Hematopoietic multipotent progenitor cell treated with erythropoietin and hydrocortisone succinate and interleukin-3 and kit ligand, for 8 days (in vitro differentiated cells): ENCODE measurements at regions not wholly inside any gene's neighbourhood (a gene's known extent, or its start where the extent isn't known, plus 50 kb on each side); places are given as distances from the start of the nearest gene placed in this dataset.

ENCODE experiments used
- DNase-seq: peaks from one replicate; pipeline ENCODE4 v3.0.0-alpha.2; 2015

DNA sequence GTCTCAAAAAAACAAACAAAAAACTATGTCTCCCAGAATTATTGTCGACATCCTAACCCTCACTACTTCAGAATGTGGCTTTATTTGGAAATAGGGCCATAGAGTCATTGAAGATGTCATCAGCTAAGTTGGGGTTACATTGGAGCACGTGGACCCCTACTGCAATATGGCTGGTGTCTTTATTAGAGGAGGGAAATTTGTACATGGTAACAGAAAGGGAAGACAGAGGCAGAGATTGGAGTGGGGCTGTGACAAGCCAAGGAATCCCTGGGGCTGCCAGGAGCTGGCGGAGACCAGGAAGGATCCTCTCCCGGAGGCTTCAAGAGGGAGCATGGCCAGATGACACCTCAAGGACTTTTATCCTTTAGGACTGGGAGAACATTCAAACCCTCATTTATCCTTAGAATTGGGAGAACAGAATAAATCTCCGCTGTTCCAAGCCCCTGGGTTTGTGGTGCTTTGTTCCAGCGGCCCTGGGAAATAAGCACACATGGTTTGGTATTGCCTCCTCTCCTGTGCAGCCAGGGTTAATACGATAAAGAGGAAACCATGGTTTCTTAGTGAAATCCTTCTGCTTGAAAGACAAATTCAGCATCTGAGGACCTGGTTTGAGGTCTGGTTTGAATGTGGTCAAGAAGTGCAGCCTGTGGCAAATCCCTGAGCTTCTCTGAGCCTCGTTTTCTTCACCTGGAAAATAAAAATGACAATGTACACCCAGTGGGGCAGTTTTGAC, 184.7 kb downstream of the MYCN start:
- DNase-seq: no peak

DNA sequence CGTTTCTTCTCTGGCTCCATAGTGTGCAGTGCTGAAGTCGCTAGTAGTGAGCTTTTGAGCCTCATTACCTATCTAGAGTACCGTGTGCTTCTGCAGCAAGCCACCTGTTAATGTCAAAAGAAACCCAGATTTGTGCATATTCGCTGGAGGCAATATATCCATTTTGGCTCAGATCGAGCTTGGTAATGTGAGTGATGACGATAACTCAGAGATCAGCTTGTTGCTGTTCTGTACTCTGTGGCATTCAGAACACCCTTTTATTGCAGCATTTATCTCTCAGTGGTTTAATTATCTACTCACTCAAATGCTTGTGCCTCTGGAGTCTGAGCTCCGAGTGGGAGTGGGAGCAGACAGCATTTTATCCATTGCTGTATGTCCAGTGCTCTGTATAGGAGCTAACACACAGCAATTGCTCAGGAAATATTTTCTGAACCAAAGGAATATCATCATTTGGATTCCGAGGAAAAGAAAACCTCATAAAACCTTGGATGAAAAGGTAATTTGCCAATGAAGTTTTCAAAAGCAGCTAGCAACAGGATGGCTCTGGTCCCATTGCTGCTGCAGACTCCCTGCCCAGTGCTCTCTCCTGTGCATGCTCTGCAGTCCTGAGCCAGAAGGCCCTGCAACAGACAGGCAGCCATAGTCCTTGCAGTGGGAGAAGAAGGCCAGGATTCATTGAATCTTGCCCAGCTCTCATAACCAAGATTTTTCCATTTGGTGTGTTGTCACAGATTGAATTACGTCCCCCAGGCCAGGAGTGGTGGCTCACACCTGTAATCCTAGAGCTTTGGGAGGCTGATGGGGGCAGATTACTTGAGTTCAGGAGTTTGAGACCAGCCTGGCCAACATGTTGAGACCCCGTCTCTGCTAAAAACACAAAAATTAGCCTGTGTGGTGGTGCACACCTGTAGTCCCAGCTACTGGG, 183.8 kb downstream of the MYCN start:
- DNase-seq: no peak

GRCh38 chr2:16123421-16123820, 183.1 kb downstream of the MYCN start:
- no peak for DNase-seq

- DNase-seq: no peak
Observed at GRCh38 chr2:16122556-16122955, 182.2 kb downstream of the MYCN start.

GRCh38 chr2:16121986-16122390, 181.6 kb downstream of the MYCN start:
- no peak for DNase-seq

DNA sequence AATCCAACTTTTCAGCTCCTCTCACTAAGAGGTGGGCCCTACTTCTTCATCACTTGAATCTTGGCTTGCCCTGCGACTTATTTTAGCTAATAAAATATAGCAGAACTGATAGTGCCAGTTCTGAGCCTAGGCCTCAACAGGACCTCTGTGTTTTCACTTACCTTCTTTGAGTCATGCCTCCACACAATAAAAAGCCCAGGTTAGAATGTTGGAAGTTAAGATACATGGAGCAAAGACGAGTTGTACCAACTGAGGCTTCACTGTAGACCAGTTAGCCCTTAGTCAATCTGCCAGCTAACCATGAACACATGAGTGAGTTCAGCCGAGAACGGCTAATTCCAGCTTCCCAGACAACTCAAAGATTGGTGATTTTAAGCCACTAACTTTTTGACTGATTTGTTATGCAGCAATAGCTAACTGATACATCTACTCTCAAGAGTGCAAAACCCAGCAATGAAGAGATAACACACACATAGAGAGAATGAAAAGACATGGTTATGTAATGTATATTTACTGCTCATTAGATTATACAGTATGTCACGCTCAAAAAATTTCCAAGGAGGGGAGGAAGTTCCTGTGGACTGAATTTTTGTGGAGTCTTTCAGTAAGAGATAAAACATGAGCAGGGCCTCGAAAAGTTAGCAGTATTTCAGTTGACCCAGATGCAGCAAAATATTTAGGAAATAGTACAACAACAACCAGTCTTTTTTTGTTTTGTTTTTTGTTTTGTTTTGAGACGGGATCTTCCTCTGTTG, 181.1 kb downstream of the MYCN start:
- DNase-seq: no peak

GRCh38 chr2:16120591-16121180, 180.3 kb downstream of the MYCN start:
- no peak for DNase-seq

- no peak for DNase-seq
Observed at GRCh38 chr2:16119741-16120140, 179.4 kb downstream of the MYCN start.

DNA sequence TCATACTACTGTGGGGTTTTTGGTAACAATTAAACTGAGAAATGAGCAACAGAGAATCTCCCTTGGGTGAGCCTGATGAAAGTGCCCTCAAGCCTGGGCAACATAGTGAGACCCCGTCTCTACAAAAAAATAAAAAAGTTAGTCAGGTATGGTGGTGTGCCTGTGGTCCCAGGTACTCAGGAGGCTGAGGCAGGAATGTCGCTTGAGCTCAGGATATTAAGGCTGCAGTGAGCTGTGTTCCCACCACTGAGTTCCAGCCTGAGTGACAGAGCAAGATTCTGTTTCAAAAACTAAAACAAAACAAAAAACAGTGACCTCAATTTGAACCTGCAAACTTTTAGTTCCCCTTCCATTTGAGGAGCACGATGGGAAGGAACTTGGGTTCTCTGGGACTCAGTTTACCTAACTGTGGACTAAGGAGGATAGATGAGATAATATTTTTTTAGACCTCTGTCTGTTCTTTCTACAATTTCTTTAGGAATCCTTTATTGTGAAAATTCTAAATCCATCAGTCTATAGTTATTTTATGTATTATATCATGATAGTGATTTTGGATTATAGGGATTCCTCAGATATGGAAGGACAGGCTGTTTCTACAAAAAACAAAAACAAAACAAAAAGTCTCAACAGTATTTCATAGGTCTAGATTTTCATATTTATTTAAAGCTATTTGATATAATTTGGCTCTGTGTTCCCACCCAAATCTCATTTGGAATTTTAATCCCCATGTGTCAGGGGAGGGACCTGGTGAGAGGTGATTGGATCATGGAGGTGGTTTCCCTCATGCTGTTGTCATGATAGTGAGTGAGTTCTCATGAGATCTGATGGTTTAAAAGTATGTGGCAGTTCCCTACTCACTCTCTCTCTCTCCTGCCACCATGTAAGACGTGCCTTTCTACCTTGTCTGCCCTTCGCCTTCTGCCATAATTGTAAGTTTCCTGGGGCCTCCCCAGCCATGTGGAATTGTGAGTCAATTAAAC, 178.6 kb downstream of the MYCN start:
- no peak for DNase-seq

- DNase-seq: no peak
Observed at GRCh38 chr2:16117791-16118610, 177.7 kb downstream of the MYCN start.

- no peak for DNase-seq
Observed at GRCh38 chr2:16117021-16117700, 176.8 kb downstream of the MYCN start.

GRCh38 chr2:16115881-16116830, 175.8 kb downstream of the MYCN start:
- DNase-seq: no peak

GRCh38 chr2:16115291-16115690, 174.9 kb downstream of the MYCN start:
- DNase-seq: no peak

DNA sequence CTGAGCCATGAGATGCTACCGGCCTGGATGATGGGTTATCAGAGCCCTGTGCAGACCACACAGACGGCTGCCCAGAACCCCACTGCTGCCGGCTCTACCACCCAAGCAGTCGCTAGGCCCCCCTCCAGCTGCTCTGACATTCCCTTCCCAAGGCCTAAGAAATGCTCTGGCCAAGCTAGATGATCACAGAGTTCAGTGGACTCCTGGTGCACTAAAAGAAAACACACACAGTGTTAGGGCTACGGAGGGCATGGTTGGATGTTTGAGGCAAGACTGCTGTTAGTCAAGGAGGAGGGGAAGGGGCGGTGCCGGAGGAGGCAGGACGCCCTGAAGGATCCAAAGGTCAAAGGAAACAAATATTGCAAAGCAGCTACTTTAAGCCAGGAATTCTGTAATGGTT, 174.5 kb downstream of the MYCN start:
- no peak for DNase-seq

- no peak for DNase-seq
Observed at GRCh38 chr2:16114070-16114469, 173.7 kb downstream of the MYCN start.

GRCh38 chr2:16113568-16113967, 173.2 kb downstream of the MYCN start:
- no peak for DNase-seq

- no peak for DNase-seq
Observed at GRCh38 chr2:16112972-16113560, 172.7 kb downstream of the MYCN start.

DNA sequence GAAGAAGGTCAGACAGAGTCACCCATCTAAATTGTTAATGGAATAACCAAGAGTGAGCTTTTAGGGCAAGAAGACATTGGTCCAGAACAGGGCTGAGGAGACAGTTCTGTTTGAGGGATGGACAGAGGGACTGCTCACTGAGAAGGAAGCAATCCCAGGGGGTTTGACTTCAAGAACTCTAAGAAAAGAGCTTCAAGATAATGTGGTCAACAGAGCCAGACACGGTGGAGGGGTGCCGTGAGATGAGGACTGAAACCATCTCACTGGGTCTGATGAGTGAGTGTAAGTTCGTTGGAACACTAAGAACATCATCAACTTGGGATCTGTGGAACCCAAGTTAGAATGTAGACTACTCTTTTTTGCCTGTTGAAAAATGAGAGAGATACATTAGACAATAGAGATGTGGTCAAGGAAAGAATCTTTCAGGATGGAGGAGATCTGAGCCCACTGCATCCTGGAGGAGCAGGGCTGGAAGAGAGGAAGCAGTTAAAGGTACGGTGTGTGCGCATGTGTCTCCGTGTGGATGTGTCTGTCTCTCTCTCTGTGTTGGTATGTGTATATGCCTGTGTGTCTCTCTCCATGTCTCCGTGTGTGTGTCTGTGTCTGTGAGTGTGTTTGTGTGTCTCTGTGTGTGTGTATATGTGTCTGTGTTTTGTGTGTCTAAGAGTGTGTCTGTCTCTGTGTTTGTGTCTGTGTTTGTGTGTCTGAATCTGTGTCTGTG, 172.1 kb downstream of the MYCN start:
- DNase-seq: no peak
